ENCODE measurements at regions not wholly inside any gene's neighbourhood (a gene's known extent, or its start where the extent isn't known, plus 50 kb on each side); places are given as distances from the start of the nearest gene placed in this dataset.

DNA sequence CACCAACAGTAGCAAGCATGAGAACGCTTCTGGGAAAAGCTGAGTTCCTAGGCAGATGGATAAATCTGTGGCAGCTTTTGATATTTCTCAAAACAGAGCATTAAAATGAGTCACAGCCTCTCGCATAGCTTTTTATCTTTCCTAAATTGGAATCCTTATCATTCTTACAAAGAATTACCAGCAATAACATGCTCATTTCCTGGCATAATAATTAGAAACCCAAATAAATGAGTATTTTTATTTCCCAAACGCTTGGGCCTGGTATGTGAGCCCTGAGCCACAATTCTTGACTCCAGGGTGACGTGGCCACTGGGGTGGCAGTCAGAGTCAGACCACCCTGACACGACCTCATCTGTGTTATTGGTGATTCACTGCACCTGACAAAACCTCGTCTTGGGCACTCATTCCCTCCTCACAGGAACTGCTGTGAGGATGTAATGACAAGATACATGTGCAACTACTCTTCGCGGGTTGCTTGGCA is 210.7 kb downstream of the ARL4C start:
- TF ChIP-seq EZH2 (IDR thresholded peaks at IDR 0.05; ENCODE audit: borderline replicate concordance, low read depth, low read length, poor library complexity, severe bottlenecking) (no peak), CTCF (conservative IDR thresholded peaks at IDR 0.05; ENCODE audit: low read depth, low read length) (no peak)
- no peak for DNase-seq (ENCODE audit: low spot score)
- H3K36me3 ChIP-seq (ENCODE audit: insufficient read depth, low read length, poor library complexity, severe bottlenecking): no peaks in the 10 kb centered on the region
- H3K9me3 ChIP-seq (ENCODE audit: low read depth, low read length, poor library complexity, severe bottlenecking): no peaks in the 10 kb centered on the region
- ChIA-PET CTCF (no interaction called here), POLR2A (ENCODE audit: low non-redundant PET) (no interaction called here)
- H3K27ac ChIP-seq (ENCODE audit: low read depth, low read length, poor library complexity, severe bottlenecking): no peak overlapping the region
- intact Hi-C loops (cut with micrococcal nuclease; ENCODE audit: unreplicated experiment): loop anchor here (5.0 to 10.0 kb wide), 2 partner anchors 149 to 311 kb away; no protein-coding TSS in a partner anchor
- no peaks in the 10 kb centered on the region for H3K27me3 ChIP-seq (replicated peaks; ENCODE audit: insufficient read depth, low read depth, low read length, poor library complexity)
- no TSS peak for BruUV-seq (replicated peaks)
- H3K4me1 ChIP-seq (ENCODE audit: insufficient read depth, low read length, poor library complexity, severe bottlenecking): no peaks in the 10 kb centered on the region
- no peak overlapping the region for H3K4me3 ChIP-seq (ENCODE audit: low read depth, low read length, poor library complexity, severe bottlenecking)

DNA sequence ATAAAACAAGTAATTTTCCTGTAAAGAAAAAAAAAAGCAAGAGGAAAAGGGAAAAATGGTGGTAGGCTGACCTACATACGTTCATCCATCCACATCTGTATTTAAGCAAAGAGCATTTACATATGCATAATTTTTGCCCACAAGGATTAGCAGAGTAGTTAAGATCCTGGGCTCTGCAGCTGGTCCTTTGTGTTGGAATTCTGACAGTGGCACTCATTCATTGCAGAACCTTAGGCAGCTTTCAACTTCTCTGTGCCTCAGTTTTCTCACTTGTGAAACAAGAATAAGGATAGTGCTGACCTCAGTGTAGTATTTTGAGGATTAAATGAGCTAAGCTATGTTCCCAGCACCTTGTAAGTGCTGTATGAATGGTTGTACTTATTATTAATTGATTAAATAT is 211.3 kb downstream of the ARL4C start:
- intact Hi-C loops (cut with micrococcal nuclease; ENCODE audit: unreplicated experiment): loop anchor here (5.0 to 10.0 kb wide), 2 partner anchors 148 to 311 kb away; no protein-coding TSS in a partner anchor
- H3K27ac ChIP-seq (ENCODE audit: low read depth, low read length, poor library complexity, severe bottlenecking): no peak overlapping the region
- no peaks in the 10 kb centered on the region for H3K4me1 ChIP-seq (ENCODE audit: insufficient read depth, low read length, poor library complexity, severe bottlenecking)
- DNase-seq (ENCODE audit: low spot score): peak; percentile 21
- TF ChIP-seq EZH2 (IDR thresholded peaks at IDR 0.05; ENCODE audit: borderline replicate concordance, low read depth, low read length, poor library complexity, severe bottlenecking) (no peak), CTCF (conservative IDR thresholded peaks at IDR 0.05; ENCODE audit: low read depth, low read length) (no peak)
- H3K9me3 ChIP-seq (ENCODE audit: low read depth, low read length, poor library complexity, severe bottlenecking): no peaks in the 10 kb centered on the region
- H3K27me3 ChIP-seq (replicated peaks; ENCODE audit: insufficient read depth, low read depth, low read length, poor library complexity): no peaks in the 10 kb centered on the region
- no peak overlapping the region for H3K4me3 ChIP-seq (ENCODE audit: low read depth, low read length, poor library complexity, severe bottlenecking)
- CTCF ChIA-PET: no interaction called here
- no TSS peak for BruUV-seq (replicated peaks)
- POLR2A ChIA-PET (ENCODE audit: low non-redundant PET): no interaction called here
- no peaks in the 10 kb centered on the region for H3K36me3 ChIP-seq (ENCODE audit: insufficient read depth, low read length, poor library complexity, severe bottlenecking)

DNA sequence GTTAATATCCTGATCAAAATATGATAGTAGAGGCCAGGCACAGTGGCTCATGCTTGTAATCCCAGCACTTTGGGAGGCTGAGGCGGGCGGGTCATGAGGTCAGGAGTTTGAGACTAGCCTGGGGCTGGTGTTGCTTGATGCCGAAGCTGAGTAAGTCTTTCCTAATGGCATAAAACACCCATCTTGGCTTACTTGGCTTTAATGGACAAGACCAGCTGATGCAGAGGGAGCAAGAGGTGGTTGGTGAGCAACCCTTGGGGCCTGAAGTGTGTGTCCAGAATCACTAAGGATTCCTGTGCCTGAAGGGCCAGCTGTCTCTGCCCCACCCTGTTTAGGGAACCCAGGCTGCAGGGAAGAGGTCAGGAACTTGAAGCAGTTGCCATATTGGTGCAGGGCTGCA is 217.2 kb downstream of the ARL4C start:
- Histone ChIP-seq H3K4me1 (ENCODE audit: insufficient read depth, low read length, poor library complexity, severe bottlenecking) (no peaks in the 10 kb centered on the region), H3K4me3 (ENCODE audit: low read depth, low read length, poor library complexity, severe bottlenecking) (no peak overlapping the region), H3K36me3 (ENCODE audit: insufficient read depth, low read length, poor library complexity, severe bottlenecking) (no peaks in the 10 kb centered on the region), H3K27ac (ENCODE audit: low read depth, low read length, poor library complexity, severe bottlenecking) (no peak overlapping the region), H3K9me3 (ENCODE audit: low read depth, low read length, poor library complexity, severe bottlenecking) (no peaks in the 10 kb centered on the region), H3K27me3 (replicated peaks; ENCODE audit: insufficient read depth, low read depth, low read length, poor library complexity) (no peaks in the 10 kb centered on the region)
- ChIA-PET CTCF (no interaction called here), POLR2A (ENCODE audit: low non-redundant PET) (no interaction called here)
- intact Hi-C loops (cut with micrococcal nuclease; ENCODE audit: unreplicated experiment): loop anchor here (10.0 kb wide), 1 partner anchor 305 kb away; no protein-coding TSS in a partner anchor
- DNase-seq (ENCODE audit: low spot score): no peak
- BruUV-seq (replicated peaks): no TSS peak
- TF ChIP-seq EZH2 (IDR thresholded peaks at IDR 0.05; ENCODE audit: borderline replicate concordance, low read depth, low read length, poor library complexity, severe bottlenecking) (no peak), CTCF (conservative IDR thresholded peaks at IDR 0.05; ENCODE audit: low read depth, low read length) (no peak)
